Putamen (tissue), 1 donor: ENCODE measurements at regions not wholly inside any gene's neighbourhood (a gene's known extent, or its start where the extent isn't known, plus 50 kb on each side); places are given as distances from the start of the nearest gene placed in this dataset.

Source experiments
- DNase-seq: peaks from one replicate; pipeline ENCODE4 v3.0.0-alpha.2; 2016; ENCODE audit warnings: low spot score

DNA sequence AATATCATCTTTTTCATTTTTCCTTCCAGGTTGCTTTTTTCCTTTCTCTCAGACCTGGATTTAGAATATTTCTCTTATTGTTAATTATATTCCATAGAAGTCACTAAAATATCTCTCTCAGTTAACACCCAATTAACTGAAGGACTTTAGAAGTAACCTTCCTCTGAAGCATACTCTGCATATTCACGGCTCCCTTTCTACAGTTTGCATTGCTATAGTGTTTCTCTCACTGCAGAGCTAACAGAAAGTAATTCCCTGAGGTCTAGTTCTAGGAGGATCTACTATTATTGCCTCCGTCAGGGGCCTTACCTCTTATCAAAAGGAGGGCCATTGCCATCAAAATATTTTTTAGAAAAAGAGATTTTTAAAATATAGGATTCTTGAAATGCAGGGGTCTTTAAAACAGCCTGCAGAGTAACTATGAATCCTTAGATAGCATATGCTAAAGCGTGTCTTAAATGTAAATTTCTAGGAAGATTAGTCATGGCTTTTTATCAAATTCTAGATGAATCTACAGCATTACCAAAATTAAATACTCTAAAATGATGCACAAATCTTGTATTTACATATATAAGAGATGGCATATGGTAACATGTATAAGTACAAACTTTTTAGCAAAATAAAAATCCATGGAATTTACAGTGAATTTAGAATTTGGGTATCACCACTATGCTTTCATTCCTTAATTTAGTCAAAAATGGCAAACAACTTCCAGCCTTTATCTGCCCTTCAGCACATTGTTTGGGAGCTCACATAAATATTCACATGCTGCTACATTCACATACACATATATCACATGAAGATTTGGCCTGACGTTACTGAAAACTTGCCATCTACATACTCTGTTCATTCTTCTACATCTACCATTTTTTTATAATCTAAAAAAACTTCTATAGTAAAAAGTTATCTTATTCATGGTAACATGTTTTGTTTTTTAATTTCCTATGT lies 696.8 kb downstream of the OTOL1 start:
- DNase-seq: no peak

DNA sequence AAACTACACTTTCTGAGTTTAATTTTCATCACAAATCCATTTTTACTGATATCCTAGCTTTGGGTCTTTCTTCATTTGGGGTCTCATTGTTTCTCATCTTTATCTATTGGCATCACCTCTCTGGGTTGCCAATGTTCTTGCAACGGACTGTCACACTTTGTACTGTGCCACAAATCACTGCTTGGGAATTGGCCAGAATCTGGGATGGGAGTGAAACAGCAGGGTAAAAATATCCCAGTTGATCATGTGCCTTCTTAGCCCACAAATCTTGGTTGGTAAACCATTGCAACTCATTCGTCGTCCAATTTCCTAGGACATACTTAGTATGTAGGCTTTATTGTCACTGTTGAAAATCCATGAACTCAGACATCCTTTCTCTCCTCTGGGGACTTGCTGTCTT lies 698.5 kb downstream of the OTOL1 start:
- DNase-seq: no peak

GRCh38 chr3:162196964-162197363 lies 700.4 kb downstream of the OTOL1 start:
- DNase-seq: no peak

GRCh38 chr3:162200836-162201235 lies 704.2 kb downstream of the OTOL1 start:
- no peak for DNase-seq

GRCh38 chr3:162206648-162207047 lies 710.0 kb downstream of the OTOL1 start:
- DNase-seq: no peak

DNA sequence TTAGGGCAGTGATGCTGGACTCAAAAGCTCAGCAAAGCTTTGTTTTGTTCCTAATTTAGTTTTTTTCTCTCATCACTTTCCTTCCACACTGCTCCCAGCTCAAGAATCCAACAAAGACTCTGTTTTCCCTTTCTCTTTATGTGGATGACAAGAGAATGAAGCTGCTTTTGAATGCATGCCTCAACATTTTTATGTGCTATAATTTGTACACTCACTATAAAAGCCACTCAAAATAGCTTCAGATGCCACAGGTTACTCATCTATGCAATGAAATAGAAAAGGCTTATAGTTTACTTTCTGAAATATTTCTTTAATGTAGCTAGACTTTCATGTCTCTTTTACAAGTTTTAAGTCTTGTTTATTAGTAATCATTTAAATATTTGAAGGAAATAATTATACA lies 714.9 kb downstream of the OTOL1 start:
- no peak for DNase-seq

DNA sequence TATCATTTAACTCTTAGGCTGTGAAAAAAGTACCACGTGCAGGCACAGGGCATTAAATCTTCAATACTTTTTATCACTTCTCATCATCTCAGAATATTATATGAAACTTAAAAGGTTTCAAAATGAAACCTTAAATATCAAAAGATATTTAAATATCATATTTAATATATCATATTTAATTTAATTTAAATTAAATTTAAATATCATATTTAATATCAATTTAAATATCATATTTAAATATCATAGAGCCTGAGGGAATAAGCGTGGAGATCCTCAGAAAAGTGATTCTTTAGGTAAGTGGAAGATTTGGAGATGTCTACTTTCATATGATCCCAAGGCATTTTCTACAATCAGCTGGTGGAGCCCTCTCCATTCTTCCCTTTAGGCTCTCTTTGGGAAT lies 716.6 kb downstream of the OTOL1 start:
- DNase-seq: no peak

DNA sequence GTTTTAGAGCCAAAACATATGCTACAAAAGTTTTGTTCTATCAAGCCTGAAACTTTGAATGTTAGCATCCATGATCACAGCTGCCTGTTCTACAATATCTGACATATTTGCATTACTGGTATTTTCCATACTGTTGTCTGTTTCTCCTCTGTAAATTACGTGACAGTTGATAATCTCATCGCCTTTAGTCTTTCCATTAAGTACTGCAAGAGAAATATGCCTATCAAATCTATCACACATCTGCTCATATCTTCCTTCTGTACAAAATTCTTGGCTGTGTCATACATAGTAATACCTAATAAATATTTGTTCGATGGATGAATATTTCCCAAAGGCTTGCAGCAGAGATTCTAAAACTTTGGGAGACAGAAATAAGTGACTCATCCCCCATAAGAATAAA lies 717.3 kb downstream of the OTOL1 start:
- DNase-seq: no peak

- no peak for DNase-seq
These were observed 721.0 kb downstream of the OTOL1 start for GRCh38 chr3:162217647-162218046.

GRCh38 chr3:162218479-162218878 lies 721.9 kb downstream of the OTOL1 start:
- DNase-seq: no peak

DNA sequence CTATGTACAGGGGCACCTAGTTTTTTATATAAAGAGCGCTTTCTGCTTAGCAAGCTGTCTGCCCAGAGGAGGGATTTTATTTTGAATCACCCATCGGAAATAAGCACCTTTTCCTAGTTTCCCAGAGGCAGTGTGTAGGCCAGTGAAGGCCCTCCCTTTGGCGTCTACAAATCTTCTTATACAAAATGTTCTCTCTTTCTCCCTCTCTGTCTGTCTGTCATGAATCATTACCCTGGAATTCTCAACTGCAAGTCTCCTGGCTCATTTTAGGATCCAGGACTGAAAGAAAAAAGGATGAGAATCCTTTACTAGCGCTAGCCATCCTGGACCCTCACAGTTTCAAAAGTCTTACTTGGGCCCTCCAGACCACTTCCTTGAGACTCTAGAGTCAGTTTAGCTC lies 728.1 kb downstream of the OTOL1 start:
- no peak for DNase-seq

GRCh38 chr3:162236949-162237348 lies 740.3 kb downstream of the OTOL1 start:
- no peak for DNase-seq

DNA sequence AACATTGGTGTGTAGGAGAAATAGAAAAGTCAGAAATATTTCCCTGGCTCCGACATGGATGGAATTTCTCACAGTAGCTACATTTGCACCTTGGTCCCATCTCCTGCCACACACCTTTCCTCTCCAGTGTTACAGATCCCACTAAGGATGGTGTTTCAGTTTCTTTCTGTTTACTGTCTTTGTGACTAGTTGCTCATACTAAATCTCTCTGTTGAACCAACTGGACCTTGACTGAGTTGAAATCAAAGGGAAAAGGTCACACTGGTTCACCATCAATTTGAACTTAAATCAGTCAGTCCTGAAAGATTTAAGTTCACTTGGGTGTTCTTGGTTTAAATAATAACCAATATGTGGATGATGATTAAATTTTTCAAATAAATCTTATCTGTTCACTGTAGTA lies 754.2 kb downstream of the OTOL1 start:
- no peak for DNase-seq

- no peak for DNase-seq
These were observed 765.5 kb downstream of the OTOL1 start for GRCh38 chr3:162262129-162262528.

GRCh38 chr3:162263596-162263995 lies 767.0 kb downstream of the OTOL1 start:
- DNase-seq: no peak

GRCh38 chr3:162269636-162270458 lies 773.2 kb downstream of the OTOL1 start:
- DNase-seq: no peak

- no peak for DNase-seq
These were observed 777.5 kb downstream of the OTOL1 start for GRCh38 chr3:162274070-162274469.

- DNase-seq: no peak
These were observed 782.2 kb downstream of the OTOL1 start for GRCh38 chr3:162278834-162279233.

GRCh38 chr3:162285259-162285658 lies 788.7 kb downstream of the OTOL1 start:
- no peak for DNase-seq

DNA sequence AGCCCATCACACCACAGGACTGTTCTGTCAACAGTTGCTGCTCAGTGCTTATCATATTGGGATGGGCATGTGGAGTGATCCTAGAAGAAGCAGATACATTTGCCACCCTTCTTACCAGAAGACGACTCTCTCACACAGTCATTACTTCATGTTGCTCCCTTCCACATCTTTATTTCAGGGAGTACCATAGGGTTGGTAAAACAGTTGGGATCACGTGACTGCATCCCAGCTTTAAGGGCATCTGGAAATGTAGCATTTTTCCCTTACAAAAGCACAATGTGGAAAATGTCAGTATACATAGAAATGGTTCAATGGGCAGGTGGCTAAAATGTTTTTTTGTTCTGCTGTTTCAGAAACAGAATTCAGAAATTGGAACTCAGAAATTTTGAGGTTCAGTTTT lies 791.0 kb downstream of the OTOL1 start:
- no peak for DNase-seq

DNA sequence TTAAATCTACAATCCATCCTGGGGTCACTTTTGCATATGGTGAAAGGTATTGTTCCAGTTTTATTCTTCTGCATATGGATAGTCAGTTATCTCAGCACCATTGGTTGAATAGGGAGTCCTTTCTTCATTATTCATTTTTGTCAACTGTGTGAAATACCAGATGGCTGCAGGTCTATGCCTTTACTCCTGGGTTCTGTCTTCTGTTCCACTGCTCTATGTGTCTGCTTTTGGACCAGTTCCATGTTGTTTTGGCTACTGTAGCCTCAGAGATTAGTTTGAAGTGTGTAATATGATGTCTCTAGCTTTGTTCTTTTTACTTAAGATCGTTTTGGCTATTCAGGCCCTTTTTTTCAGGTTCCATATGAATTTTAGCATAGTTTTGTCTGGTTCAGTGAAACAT lies 795.8 kb downstream of the OTOL1 start:
- no peak for DNase-seq

DNA sequence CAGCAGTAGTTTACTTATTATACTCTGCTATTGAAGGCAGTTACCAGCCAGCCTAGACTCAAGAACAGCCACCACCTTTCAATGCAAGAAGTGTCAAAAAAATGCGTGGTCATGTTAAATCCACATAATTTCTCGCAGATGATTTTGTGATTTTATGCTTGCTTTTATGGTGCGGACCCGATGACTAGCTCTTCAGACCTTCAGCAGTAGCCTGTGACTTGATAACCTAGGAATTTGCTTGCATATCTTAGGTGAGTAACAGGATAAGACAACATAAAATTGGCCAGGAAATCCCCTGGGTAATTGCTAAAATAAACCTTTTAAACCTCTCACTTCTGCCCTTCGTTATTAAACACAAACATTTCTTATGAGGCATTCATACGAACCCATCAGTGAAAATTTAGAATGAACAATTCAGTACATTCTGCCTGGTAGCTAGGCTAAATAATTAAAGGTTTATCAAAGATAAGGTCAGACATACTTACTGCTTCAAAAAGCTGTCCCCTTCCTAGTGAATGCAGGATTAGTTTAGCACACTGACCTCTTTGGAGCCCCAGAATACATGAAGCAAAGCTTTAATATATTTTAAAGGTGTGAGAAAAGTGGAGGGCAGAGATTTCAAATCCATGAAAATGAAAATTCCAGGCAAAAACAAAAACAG lies 798.8 kb downstream of the OTOL1 start:
- DNase-seq: no peak
